ENCODE measurements at regions not wholly inside any gene's neighbourhood (a gene's known extent, or its start where the extent isn't known, plus 50 kb on each side); places are given as distances from the start of the nearest gene placed in this dataset.

DNA sequence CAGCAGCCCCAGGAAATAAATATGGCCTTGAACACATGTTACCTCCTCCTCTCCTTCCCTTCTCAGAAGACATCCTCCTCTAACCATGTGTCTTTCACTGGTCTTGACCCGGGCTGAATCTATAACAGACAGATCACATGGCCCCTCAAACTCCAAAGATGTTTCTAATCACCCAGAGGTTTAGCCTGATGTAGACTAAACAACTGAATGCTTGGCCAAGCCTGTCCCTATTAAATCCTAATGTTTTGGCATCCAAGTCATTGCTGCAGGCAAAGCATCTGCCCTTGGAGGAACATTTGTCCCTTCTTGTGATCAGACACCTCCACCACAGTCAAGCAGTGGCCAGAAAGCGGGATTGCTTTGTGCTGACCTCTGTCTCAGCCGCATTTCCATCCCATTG is 65.5 kb downstream of the ANKRD60 start:
- DNase-seq: no peak

- no peak for DNase-seq
Measured at GRCh38 chr20:58161192-58161591, 67.3 kb downstream of the ANKRD60 start.

- no peak for DNase-seq
Measured at GRCh38 chr20:58160451-58161061, 67.9 kb downstream of the ANKRD60 start.

DNA sequence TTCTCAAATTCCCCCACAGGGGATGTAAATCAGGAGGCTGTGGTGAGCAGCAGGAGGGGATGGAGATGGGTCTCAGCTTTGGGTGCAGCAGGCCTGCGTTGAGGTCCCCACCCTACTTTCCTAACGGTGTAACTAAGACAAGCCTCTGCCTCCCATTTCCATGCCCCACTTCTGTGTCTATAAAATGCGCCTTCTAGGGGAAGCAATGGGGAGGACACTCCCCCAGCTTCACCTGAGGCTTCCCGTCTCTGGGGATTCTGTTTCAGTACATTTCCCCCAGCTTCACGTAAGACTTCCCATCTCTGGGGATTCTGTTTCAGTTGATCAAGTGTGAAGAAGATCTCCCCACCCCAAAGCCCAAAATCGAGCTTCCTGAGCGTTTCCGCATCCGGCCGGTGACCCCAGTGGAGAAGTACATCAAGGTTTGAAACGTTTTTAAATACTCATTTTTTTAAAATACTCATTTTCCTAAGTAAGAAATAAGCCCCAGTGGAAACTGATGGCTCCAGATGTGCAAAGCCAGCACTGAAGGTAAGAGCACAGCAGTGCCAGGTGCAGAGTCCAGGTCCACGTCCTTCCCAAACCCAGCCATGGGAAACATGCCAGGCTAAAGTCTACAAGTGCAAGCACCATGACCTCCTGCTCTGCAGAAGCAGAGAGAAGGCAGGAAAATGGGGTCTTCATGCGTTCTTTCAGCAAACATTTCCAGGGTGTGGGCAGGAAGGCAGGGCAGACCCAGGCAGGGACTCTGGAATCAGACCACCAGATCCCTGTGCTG is 73.1 kb downstream of the ANKRD60 start:
- no peak for DNase-seq

GRCh38 chr20:58154113-58154512 is 74.3 kb downstream of the ANKRD60 start:
- DNase-seq: no peak

DNA sequence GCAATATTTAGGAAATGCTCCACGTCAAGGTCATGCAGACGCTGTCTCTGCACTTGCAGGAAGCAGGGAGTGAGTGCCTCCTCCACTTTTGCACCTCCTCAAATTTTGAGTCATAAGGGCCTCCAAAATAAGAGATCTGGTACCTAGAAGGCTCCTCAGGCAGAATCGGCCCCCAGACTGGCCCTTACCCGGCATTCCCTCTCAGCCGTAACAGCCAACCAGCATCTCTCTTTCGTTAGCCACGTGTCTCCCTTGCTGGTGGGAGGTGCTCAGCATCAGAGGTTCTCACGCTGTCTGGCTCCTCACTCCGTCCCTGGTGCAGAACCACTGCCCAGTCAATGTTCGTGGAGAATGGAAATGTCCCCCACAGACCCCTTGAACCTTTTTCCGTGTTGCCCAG is 75.3 kb downstream of the ANKRD60 start:
- DNase-seq: no peak

DNA sequence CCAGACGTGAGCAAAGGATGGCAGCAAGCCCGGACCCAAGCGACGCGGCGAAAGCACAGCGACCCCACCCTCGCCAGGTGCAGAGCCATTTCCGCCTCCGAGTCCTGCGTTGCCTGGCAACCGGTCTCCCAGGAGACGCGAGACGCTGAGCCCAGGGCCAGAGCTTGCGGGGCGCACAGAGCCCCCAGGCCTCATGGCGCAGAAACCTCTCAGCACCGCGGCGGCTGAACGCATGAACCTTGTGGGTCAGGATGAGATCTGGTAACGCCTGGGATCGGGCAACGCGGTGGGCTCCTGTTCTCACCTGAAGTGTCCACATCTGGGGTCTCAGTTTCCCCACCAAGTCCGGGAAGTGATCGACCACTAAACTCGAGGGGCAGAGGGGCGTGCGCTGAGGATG is 77.7 kb downstream of the ANKRD60 start:
- no peak for DNase-seq

DNA sequence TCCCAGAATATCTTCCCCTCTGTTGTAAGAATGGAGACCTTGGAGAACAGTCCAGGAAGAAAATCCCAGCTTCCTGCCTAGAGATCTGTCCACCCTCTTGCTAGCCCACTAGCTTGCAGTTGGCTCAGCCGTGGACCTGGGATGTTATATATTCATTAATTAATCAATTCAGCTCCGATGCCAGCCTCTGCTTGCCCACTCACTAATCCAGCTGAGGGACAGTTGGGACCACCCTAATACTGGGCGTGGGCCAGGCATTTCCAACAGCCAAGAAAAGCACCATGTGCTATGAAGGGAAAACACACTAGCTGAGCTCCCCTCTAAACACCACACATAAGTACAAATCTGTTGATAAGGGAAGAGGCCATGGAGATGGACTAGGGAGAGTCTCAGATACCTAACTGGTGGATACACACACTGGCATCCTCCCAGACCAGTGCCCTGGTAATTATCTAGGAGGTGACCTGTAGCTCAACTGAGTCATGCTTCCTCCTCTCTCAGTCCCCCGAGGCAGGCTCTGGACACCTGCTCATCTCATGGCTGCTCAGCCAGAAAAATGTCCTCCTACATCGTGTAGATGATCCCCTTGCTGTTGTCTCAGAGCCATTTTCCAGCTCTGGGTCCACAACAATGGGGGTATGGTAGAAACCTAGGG is 78.9 kb downstream of the ANKRD60 start:
- no peak for DNase-seq

DNA sequence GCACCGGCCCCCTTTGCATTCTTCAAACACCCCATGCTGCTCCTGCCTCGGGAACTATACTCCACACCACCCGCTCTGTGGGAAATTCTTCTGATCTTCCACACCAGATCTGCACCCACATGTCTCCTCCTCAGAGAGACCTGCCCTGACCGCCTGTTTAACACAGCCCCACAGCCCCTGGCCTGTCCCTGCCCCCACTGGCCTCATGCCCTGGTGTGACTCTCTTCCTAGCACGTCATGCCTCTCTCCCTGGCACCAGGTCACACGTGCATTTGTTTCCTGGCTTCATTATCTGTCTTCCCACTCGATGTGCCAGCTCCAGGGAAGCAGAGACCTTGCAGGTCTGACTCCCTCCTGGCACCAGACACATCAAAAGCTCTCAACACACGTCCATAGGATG is 79.6 kb downstream of the ANKRD60 start:
- no peak for DNase-seq

DNA sequence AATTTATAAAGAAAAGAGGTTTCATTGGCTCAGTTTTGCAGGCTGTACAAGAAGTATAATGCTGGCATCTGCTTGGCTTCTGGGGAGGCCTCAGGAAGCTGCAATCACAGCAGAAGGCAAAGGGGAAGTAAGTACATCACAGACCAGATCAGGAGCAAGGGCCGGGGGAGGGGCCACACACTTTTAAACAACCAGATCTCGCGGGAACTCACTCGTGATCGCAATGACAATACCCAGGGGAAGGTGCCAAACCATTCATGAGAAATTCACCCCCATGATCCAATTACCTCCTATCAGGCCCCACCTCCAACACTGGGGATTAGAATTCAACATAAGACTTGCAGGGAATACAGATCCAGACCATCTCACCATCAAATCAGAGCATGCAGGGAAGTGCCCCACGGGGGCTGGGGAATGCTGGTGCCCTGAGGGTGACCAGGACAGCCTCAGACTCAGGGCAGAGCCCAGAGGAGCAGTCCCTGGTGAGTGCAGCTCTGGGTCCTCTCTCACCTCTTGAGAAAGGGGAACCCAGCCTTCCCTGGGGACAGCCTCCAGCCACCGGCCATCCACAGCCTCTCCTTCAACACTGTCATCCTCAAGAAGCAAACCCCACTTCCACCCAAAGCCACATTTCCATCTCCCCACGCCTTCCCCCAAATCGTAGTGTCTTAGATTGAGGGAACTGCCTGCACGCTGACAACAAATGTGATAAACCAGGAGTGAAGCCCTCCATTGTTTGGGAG is 80.7 kb downstream of the ANKRD60 start:
- no peak for DNase-seq

DNA sequence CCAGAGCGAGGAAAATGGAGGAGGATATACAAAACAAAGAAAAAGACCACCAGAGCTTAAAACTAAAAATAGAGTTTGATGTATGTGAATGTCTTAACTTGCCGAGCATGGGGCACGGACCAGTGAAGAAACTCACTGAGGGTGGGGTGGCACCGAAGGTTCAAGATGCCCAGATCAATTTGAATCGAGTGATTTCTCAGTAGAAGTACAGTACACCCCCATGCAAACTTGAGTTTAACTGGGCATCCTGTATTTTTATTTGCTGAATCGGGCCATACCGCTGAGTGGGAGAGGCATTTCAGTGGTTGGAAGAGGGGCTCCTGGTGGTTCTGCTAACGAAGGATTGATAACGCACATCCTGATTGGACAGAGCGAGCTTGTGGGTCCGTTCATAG is 81.7 kb downstream of the ANKRD60 start:
- DNase-seq: no peak

DNA sequence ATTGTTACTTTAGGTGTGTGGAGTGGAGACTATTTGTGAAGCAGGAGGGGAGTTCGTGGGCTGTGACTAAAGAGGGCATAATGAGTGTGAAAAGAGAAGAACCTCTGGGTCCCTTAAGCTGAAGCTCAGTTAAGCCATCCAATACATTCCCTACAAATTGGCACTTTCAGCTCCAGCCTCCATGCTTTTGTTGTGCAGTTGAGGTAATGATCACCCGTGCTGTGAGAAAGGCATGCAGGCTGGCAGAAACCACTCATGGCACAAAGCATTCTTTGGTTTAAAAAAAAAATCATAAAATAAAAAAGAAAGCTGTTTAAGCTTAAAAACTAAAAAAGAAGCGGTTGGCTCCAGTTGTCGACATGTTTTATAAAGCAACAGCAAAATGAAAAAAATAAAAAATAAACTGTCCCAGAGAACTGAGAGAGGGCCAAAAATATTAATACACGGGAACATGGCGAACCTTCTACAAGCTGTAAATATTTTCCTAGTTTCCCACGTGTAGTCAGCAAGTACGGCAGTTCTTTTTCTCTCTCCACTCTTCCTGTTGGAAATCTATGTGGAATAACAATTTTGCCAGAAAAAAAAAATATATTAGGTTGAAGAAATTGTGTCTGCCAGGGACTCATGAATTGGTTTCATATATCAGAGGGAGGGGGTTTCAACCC is 82.2 kb downstream of the ANKRD60 start:
- no peak for DNase-seq

DNA sequence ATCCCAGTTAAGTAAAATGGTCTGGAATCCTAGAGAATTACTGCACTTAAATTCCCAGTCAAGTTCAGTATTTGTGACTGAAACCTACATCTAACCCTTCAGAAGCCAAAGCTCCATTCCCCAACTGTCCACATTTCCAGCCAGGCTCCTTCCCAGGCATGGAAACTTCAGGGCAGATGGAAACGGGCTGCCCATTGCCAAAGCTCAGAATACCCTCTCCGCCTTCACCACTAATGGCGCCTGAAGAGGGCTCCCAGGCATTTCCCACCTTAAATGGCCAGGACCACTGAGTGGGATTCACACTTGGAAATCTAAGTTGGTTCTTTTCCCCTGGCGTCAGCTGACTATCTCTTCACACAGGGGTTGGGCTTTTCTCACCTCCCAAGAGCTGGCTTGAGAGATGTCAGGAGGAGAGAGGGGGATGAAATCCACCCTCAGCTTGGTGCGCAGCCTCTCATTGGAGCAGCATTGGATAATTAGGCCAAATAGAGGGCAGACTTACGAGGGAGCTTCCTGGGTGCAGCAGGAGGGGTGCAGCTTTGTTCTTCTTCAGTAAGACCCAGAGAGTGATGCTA is 82.9 kb downstream of the ANKRD60 start:
- DNase-seq: no peak

- no peak for DNase-seq
Measured at GRCh38 chr20:58144096-58144495, 84.4 kb downstream of the ANKRD60 start.

- no peak for DNase-seq
Measured at GRCh38 chr20:58143531-58143930, 84.9 kb downstream of the ANKRD60 start.

DNA sequence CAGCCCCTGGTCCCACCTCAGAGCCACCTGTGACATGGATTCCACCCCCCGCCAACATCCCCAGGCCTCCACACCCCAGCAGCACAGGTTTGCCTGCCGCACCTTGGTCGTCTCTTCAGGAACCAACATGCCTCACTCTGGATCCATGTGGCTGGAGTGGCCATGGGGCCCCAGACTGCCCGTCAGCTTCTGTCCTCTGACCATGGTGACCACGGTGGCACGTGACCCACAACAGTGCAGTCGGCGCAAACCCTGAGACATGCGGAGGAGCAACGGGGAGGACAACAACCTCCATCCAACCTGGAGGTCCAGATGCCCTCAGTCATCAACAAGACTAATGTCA is 85.6 kb downstream of the ANKRD60 start:
- DNase-seq: no peak

DNA sequence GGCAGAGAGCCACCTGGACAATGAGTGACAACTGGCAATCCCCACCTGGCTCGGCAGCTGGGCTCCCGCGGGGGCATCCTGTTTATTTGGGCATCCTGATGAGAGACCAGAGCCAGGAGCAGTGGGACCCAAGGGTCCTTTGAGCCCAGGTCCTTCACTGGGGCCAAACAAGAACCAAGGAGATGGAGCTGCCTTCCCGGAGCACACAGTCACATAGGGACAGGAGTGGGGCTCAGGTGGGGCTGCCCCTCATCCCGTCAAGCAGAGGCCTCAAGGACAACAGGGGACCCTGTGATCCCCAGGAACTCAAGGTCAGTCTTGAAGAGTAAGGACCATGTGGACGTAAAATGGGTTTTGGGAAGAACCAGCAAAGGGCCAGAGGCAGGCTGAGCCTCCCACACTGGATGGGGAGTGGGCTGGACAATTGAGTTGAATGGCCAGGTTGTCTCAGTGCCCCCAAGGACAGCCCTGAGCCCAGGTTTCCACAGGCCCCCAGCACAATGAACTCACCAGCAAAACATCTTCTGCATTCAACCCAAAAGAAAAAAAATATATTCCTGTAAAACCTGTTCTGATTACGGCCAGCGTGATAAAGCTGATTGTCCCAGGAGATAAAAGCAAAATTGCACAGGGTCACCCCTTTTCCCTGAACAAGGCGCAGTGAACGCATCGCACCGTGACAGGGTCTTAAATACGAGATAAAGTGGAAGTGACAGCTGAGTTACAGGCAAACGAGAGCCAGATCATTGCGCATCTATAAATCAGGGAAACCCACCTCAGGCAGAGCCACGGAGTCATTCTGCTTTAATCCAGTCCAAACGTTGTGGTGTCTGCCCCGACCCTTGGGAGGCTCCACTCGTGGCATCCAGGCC is 86.2 kb downstream of the ANKRD60 start:
- DNase-seq: no peak

DNA sequence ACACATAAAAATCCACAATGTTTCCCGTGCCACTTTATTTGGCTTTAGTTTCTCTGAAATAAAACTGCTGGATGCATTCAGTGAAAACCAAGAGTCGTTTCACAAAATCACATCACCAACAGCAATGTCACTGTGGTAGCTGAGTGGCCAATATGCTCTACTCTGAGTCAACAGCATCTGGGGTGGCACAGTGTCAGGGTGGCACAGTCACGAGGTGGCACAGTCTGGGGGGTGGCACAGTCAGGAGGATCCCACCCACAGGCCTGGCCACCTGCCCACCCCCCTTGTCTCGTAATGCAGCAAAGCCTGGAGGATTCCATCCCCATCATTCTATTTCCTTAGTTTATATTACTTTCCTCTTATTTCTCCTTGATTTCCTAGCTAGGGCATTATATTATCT is 87.0 kb downstream of the ANKRD60 start:
- no peak for DNase-seq

- no peak for DNase-seq
Measured at GRCh38 chr20:58140787-58141425, 87.5 kb downstream of the ANKRD60 start.

- no peak for DNase-seq
Measured at GRCh38 chr20:58139849-58140786, 88.3 kb downstream of the ANKRD60 start.
